GM18511 (cell line): ENCODE measurements at regions not wholly inside any gene's neighbourhood (a gene's known extent, or its start where the extent isn't known, plus 50 kb on each side); places are given as distances from the start of the nearest gene placed in this dataset.
"Not testable (repeated sequence)": the region's sequence is repeated elsewhere in the genome, so short reads cannot be mapped to it uniquely, and the experiment has no call there.

Source experiments
- ATAC-seq: cut with Tn5 transposase; IDR thresholded peaks from one replicate; pipeline ENCODE4 v1.9.1; 2021; ENCODE audit warnings: mild to moderate bottlenecking, moderate library complexity; ENCODE audit not compliant: unreplicated experiment

DNA sequence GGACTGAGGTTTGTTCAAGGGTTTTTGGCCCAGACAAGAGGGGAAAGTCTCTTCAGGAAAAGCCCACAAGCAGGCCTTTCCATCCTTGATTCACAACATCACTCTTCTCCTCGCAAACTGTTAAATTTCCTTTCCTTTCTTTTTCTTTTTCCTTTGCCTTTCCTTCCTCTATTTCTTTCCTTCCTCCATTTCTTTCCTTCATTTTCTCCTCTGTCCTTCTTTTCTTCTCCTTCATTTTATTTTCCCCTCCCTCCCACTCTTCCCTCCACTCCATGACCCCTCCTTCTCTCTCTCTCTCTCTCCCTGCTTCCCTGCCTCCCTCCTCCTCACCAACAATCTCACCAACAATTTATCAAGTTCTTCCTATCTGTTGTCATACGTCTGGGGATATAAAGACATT, 89.1 kb downstream of the FAM72B start:
- not testable (repeated sequence) for ATAC-seq

- peak; percentile 98 for ATAC-seq
Measured at GRCh38 chr1:121097127-121097866, 86.8 kb downstream of the FAM72B start.

GRCh38 chr1:121097867-121098215, 86.3 kb downstream of the FAM72B start:
- ATAC-seq = not testable (repeated sequence)

- ATAC-seq = not testable (repeated sequence)
Measured at GRCh38 chr1:121109025-121109424, 75.1 kb downstream of the FAM72B start.

GRCh38 chr1:121116522-121117297, 67.4 kb downstream of the FAM72B start:
- not testable (repeated sequence) for ATAC-seq

GRCh38 chr1:121117298-121117611, 66.9 kb downstream of the FAM72B start:
- ATAC-seq = not testable (repeated sequence)

DNA sequence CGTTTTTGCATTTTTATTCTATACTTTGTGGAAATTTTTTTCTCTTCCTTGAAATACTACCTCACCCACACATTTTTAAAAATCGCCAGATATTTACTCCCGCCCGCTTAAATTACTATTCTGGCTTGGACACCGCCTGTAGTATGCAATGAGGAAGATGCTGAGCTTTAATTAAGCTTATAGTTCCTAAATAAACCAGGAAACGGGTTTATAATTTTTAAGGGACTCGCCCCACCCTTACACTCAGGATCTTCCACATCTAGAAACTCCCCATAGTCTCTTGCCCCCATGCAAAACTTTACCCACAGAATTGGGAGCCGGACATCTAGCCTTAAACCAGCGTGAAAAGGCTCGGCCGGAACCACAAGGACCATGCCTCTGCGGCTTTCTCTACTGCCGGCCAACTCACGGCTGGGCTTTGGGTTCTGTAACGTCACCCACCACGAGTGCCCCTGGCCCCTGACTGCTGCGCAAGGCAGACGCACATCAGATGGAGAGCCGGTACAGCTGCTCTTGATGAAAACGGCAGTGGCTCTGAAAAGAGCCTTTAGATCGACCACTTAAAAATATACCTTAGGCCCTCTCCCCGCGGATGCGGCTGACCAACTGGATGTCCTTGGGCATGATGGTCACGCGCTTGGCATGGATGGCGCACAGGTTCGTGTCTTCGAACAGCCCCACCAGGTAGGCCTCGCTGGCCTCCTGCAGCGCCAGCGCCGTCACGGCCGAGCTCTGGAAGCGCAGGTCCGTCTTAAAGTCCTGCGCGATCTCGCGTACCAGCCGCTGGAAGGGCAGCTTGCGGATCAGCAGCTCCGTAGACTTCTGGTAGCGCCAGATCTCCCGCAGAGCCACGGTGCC, 66.3 kb downstream of the FAM72B start:
- not testable (repeated sequence) for ATAC-seq
